GM12872 (cell line): ENCODE measurements at regions not wholly inside any gene's neighbourhood (a gene's known extent, or its start where the extent isn't known, plus 50 kb on each side); places are given as distances from the start of the nearest gene placed in this dataset.

Experiments
- TF ChIP-seq, protein P1 (sequence below): IDR thresholded peaks from 3 replicates; pipeline ENCODE4 v1.5.1; 2011; ENCODE audit warnings: low read depth, mild to moderate bottlenecking, low read length, moderate library complexity; ENCODE audit not compliant: insufficient read depth

- TF ChIP-seq, protein P1, sequence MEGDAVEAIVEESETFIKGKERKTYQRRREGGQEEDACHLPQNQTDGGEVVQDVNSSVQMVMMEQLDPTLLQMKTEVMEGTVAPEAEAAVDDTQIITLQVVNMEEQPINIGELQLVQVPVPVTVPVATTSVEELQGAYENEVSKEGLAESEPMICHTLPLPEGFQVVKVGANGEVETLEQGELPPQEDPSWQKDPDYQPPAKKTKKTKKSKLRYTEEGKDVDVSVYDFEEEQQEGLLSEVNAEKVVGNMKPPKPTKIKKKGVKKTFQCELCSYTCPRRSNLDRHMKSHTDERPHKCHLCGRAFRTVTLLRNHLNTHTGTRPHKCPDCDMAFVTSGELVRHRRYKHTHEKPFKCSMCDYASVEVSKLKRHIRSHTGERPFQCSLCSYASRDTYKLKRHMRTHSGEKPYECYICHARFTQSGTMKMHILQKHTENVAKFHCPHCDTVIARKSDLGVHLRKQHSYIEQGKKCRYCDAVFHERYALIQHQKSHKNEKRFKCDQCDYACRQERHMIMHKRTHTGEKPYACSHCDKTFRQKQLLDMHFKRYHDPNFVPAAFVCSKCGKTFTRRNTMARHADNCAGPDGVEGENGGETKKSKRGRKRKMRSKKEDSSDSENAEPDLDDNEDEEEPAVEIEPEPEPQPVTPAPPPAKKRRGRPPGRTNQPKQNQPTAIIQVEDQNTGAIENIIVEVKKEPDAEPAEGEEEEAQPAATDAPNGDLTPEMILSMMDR, result no peak
Measured at GRCh38 chr22:47899894-47900293, 1137.4 kb downstream of the TBC1D22A start.

DNA sequence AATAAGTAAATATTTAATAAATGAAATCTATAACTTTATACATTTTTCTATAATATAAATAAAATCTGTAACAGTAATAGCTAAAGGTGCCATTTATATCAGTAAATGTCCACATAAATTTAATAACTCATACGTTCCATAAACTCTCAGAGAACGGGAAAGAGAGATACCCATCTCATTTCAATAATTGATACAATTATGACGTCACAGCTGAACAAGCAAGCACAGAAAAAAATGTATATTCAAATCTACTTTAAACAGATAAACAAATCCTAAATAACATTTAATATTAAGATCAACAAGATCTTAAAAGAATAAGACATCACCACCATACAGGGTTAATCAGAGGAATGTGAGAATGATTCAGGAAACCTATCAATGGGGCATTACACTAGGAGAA, 1136.5 kb downstream of the TBC1D22A start:
- TF ChIP-seq, protein P1, result no peak

- TF ChIP-seq, protein P1, result no peak
Measured at GRCh38 chr22:47891609-47892008, 1129.2 kb downstream of the TBC1D22A start.

GRCh38 chr22:47888817-47889216, 1126.4 kb downstream of the TBC1D22A start:
- TF ChIP-seq, protein P1, result no peak

- TF ChIP-seq, protein P1, result no peak
Measured at GRCh38 chr22:47884775-47885174, 1122.3 kb downstream of the TBC1D22A start.

- TF ChIP-seq, protein P1, result no peak
Measured at GRCh38 chr22:47884200-47884599, 1121.8 kb downstream of the TBC1D22A start.

DNA sequence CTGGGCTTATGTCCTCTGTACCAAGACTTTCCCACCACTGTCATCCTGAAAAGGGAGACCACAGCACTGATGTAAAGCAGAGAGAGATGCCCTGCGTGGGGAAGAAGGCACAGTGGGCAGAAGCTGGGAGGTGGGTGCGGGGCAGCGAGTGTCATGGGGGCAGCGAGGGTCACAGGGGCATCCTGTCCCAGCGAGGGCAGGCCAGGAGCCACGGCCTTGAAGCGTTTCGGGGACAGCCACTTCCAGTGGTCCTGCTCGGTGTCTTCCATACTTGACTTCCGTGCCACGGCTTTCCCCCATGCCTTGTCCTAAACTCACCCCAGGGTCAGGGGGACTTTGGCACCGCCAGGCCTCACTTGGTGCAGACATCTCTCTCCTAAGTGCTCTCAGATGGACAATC, 1121.3 kb downstream of the TBC1D22A start:
- TF ChIP-seq, protein P1, result no peak

GRCh38 chr22:47879346-47879745, 1116.9 kb downstream of the TBC1D22A start:
- TF ChIP-seq, protein P1, result no peak
